Activated CD4-positive, alpha-beta T cell treated with anti-CD3 and anti-CD28 coated beads, Interleukin-10, Interleukin-2, amounts not matched to agents 100 ng/mL and 50 ng/mL, durations not matched to agents 16 hours and 8 hours (primary cell): ENCODE measurements at regions not wholly inside any gene's neighbourhood (a gene's known extent, or its start where the extent isn't known, plus 50 kb on each side); places are given as distances from the start of the nearest gene placed in this dataset.

Experiments used
- DNase-seq: peaks from one replicate; pipeline ENCODE4 v3.0.0-alpha.2; 2020

GRCh38 chr2:83085869-83086268 lies 1373.2 kb downstream of the SUCLG1 start:
- no peak for DNase-seq

- no peak for DNase-seq
Measured at GRCh38 chr2:83081826-83082690, 1377.0 kb downstream of the SUCLG1 start.

- DNase-seq = no peak
Measured at GRCh38 chr2:83079007-83079406, 1380.1 kb downstream of the SUCLG1 start.

GRCh38 chr2:83072767-83073166 lies 1386.3 kb downstream of the SUCLG1 start:
- no peak for DNase-seq

- DNase-seq = no peak
Measured at GRCh38 chr2:83071914-83072313, 1387.2 kb downstream of the SUCLG1 start.

- DNase-seq = no peak
Measured at GRCh38 chr2:83071352-83071751, 1387.7 kb downstream of the SUCLG1 start.

GRCh38 chr2:83069724-83070123 lies 1389.4 kb downstream of the SUCLG1 start:
- no peak for DNase-seq

- no peak for DNase-seq
Measured at GRCh38 chr2:83068714-83069113, 1390.4 kb downstream of the SUCLG1 start.

- no peak for DNase-seq
Measured at GRCh38 chr2:83067947-83068346, 1391.1 kb downstream of the SUCLG1 start.

- DNase-seq = no peak
Measured at GRCh38 chr2:83063933-83064332, 1395.1 kb downstream of the SUCLG1 start.

- DNase-seq = no peak
Measured at GRCh38 chr2:83063511-83063910, 1395.6 kb downstream of the SUCLG1 start.

- DNase-seq = no peak
Measured at GRCh38 chr2:83058683-83059082, 1400.4 kb downstream of the SUCLG1 start.

- DNase-seq = no peak
Measured at GRCh38 chr2:83055376-83056010, 1403.6 kb downstream of the SUCLG1 start.

GRCh38 chr2:83054751-83055150 lies 1404.3 kb downstream of the SUCLG1 start:
- no peak for DNase-seq

GRCh38 chr2:83051538-83052170 lies 1407.4 kb downstream of the SUCLG1 start:
- no peak for DNase-seq

- no peak for DNase-seq
Measured at GRCh38 chr2:83042053-83042452, 1417.0 kb downstream of the SUCLG1 start.

GRCh38 chr2:83022631-83023210 lies 1436.4 kb downstream of the SUCLG1 start:
- DNase-seq = no peak

GRCh38 chr2:83017366-83018090 lies 1441.6 kb downstream of the SUCLG1 start:
- no peak for DNase-seq

GRCh38 chr2:83016343-83017110 lies 1442.6 kb downstream of the SUCLG1 start:
- DNase-seq = no peak

- no peak for DNase-seq
Measured at GRCh38 chr2:83015900-83016299, 1443.2 kb downstream of the SUCLG1 start.

- no peak for DNase-seq
Measured at GRCh38 chr2:83015035-83015715, 1443.9 kb downstream of the SUCLG1 start.
